Right lobe of liver (tissue), 4 donors: ENCODE measurements at regions not wholly inside any gene's neighbourhood (a gene's known extent, or its start where the extent isn't known, plus 50 kb on each side); places are given as distances from the start of the nearest gene placed in this dataset.

Experiments
- CTCF ChIP-seq, 4 donors: fragments of 200-600 bp in 3 of 4; fragments of 450-650 bp in 1 of 4; IDR thresholded peaks; one replicate each; pipeline versions ENCODE4 v1.5.1 to v1.8.0; 2016 to 2022; ENCODE audit warnings: antibody characterized with exemption in 4 of 4, mild to moderate bottlenecking in 2 of 4
- POLR2A ChIP-seq: fragments of 450-650 bp; IDR thresholded peaks from one replicate; pipeline ENCODE4 v1.6.1; 2017; ENCODE audit warnings: antibody characterized with exemption, mild to moderate bottlenecking
- donor health status: DM: no; HTN: no; CAD: no.
- donor health status: DM: no; HTN: no; CAD: no.
- donor health status: DM: no; HTN: yes; CAD: no.

- TF ChIP-seq CTCF (IDR thresholded peaks at IDR 0.05) (no peak), POLR2A (no peak)
Measured at GRCh38 chr5:117054141-117054540, 479.5 kb upstream of the SEMA6A start.
